HG02798 (cell line): ENCODE measurements at regions not wholly inside any gene's neighbourhood (a gene's known extent, or its start where the extent isn't known, plus 50 kb on each side); places are given as distances from the start of the nearest gene placed in this dataset.

Source experiments
- ATAC-seq: cut with Tn5 transposase; IDR thresholded peaks from one replicate; pipeline ENCODE4 v1.9.1; 2021; ENCODE audit warnings: mild to moderate bottlenecking; ENCODE audit not compliant: unreplicated experiment, poor library complexity

DNA sequence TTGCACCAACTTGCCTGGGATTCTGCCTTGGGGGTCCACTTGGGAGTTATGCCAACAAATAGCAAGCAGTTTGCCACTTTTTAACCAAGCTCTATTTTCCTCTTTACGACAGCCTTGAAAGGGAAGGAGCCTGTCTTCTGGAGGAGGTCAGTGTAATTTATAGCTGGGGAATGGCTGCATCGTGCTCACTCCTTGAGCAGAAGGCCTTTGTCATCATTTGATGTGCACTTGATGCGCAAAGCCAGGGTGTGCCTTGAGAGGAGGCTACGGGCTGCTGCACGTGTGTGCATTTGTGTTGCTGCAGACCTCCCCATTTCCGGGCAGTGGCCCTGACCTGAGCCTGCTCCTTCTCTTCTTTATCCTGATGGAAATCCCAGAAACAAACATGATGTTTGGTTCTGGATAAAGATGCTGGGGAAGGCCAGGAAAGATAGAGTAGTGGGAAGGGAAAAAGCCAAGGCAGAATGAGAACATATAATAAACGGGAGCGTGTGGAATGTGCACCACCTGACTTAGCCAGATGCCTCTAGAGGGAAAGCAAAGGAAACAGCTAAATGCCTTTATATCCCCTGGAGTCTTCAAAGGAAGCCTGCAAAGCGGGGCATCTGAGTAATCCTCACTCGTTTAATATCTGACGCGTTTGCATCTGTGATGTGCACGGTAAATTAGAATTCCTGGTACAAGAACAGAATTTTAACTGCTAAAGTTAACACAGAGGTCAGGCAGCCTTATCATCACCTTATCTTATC lies 68.3 kb upstream of the ZNF521 start:
- no peak for ATAC-seq

DNA sequence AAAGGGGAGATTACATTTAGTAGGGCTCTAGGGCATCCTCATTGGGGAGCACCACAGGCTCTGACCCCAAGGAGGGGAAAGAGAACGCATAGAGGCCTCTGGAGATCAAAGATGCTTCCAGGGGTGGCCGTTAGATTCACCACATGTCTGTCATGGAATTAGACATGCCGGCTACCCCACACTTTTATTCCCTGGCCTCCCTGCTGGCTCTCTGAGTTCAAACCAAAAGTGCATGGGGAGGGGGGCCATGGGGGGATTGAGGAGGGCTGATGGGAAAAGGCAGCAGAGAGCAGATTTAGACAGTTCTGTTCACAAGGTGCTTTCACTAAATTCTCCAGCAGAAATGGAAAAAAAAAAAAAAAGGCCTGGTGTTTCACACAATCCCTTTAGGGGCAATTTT lies 64.4 kb upstream of the ZNF521 start:
- no peak for ATAC-seq

DNA sequence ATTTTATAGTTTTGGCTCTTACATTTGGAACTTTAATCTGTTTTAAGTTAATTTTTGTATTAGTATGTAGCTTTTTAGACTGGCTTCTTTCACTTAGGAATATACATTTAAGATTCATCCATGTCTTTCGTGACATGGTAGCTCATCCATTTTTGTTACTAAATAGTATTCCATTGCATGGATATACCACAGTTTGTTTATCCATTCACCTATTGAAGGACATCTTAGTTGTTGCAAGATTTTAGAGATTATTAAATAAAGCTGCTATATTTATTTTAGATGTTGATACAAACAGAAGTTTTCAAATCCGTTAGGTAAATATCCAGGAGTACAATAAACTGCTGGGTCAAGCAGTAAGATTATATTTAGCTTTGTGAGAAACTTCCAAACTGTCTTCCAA lies 58.0 kb upstream of the ZNF521 start:
- no peak for ATAC-seq

DNA sequence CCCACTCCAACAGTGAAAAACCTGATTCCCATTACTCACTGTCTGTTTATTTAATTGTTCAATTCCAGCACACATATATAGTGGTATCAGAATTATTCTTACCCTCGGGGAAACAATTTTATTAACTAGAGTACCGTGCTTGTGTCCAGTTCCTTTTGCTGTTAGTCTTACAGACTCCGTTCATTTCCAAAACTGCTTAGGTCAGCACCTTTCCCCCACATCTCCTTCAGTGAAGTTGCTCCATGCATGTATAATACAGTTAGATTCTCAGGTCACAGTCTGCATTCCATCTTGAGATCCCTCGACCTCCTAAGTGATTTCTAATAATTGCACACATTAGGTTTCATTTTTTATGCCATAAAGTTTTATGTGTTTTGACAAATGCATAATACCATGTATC lies 56.3 kb upstream of the ZNF521 start:
- no peak for ATAC-seq
